ENCODE measurements at regions not wholly inside any gene's neighbourhood (a gene's known extent, or its start where the extent isn't known, plus 50 kb on each side); places are given as distances from the start of the nearest gene placed in this dataset.
"Not testable (repeated sequence)": the region's sequence is repeated elsewhere in the genome, so short reads cannot be mapped to it uniquely, and the experiment has no call there.

DNA sequence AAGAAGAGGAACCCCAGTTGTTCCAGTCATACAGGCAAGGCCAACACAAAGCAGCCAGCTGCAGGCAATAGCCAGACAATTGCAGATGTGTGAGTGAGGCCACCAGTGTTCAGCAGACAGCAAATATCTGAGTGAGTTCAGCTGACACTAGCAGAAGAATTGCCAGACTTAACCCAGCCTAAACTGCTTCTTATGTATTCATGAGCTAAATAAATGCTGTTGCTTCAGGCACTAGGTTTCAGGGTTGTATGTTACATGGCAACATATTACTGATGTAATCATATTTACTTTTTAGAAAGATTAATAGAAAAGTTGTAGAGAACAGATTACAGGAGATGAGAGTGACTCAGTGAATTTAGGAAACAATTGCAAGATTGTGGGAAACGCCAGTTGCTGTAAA, 129.8 kb upstream of the CHODL start:
- ATAC-seq (no peak), DNase-seq (no peak)
- Histone ChIP-seq H3K4me1 (ENCODE audit: low read depth) (no peaks in the 10 kb centered on the region), H3K9me3 (peaks cover 12% of the 10 kb centered on the region), H3K4me3 (no peak overlapping the region), H3K36me3 (ENCODE audit: low read depth) (no peaks in the 10 kb centered on the region)
- TF ChIP-seq, protein P1, sequence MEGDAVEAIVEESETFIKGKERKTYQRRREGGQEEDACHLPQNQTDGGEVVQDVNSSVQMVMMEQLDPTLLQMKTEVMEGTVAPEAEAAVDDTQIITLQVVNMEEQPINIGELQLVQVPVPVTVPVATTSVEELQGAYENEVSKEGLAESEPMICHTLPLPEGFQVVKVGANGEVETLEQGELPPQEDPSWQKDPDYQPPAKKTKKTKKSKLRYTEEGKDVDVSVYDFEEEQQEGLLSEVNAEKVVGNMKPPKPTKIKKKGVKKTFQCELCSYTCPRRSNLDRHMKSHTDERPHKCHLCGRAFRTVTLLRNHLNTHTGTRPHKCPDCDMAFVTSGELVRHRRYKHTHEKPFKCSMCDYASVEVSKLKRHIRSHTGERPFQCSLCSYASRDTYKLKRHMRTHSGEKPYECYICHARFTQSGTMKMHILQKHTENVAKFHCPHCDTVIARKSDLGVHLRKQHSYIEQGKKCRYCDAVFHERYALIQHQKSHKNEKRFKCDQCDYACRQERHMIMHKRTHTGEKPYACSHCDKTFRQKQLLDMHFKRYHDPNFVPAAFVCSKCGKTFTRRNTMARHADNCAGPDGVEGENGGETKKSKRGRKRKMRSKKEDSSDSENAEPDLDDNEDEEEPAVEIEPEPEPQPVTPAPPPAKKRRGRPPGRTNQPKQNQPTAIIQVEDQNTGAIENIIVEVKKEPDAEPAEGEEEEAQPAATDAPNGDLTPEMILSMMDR (IDR thresholded peaks at IDR 0.05) = no peak
- intact Hi-C loops (cut with DNase I, micrococcal nuclease) = no loop called here

DNA sequence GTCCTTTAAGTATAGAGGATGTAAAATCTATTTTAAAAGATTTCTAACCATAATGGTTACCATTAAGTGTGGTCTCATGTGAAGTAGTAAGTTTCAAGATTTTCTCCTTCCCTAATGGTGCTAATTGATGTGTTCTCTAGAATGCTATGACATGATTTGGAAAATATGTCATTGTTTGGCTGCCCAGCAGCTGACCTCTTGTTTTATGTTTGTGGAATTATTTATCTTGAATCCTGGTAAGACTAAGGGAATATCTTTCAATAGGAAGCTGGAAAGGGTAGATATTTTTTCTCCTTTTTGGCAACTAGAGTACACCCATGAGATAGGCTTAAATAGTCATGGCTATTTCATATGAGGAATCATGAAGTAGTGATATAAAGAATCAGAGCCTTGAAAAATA, 139.8 kb upstream of the CHODL start:
- H3K9me3 ChIP-seq = peaks cover 22% of the 10 kb centered on the region
- H3K36me3 ChIP-seq (ENCODE audit: low read depth) = no peaks in the 10 kb centered on the region
- ATAC-seq (no peak), DNase-seq (no peak)
- TF ChIP-seq, protein P1 (IDR thresholded peaks at IDR 0.05) = no peak
- intact Hi-C loops (cut with DNase I, micrococcal nuclease) = no loop called here
- no peak overlapping the region for H3K4me3 ChIP-seq
- H3K4me1 ChIP-seq (ENCODE audit: low read depth) = no peaks in the 10 kb centered on the region

DNA sequence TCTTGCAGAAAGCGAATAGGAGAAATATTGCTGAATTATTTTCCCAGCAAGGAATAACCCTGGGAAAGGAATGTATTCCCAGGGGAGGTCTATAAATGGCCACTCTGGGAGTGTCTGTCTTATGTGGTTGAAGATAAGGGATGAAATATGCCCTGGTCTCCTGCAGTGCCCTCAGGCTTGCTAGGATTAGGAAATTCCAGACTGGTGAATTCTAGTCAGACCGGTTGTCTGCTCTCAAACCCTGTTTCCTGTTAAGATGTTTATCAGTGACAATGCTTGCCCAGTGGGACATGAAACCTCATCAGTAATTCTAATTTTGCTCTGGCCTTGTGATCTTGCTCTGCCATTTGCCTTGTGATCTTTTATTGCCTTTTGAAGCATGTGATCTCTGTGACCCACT, 148.2 kb upstream of the CHODL start:
- H3K36me3 ChIP-seq (ENCODE audit: low read depth); H3K4me3 ChIP-seq; ATAC-seq; H3K4me1 ChIP-seq (ENCODE audit: low read depth); DNase-seq; intact Hi-C loops (cut with DNase I, micrococcal nuclease): not testable (repeated sequence)
- peaks cover 55% of the 10 kb centered on the region for H3K9me3 ChIP-seq

DNA sequence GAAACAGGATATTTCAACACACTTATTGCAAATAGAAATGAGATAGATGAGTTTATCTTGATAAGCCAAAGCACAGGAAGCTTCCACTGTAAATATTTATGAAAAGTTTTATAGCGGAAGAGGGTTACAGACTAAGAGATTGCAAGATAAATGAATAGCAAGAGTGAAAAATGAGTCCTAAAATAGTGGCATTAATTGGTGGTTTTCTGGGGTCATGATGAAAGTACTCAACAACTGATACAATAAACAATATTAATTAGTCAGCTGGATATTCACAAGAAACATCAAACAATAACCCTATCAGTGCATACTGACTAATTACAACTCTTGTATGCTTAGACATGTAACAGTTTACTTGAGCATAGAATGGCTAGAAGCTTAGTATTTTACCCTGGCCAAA, 154.8 kb upstream of the CHODL start:
- intact Hi-C loops (cut with DNase I, micrococcal nuclease) = no loop called here
- no peak for ATAC-seq
- no peaks in the 10 kb centered on the region for H3K36me3 ChIP-seq (ENCODE audit: low read depth)
- peaks cover 54% of the 10 kb centered on the region for H3K9me3 ChIP-seq
- no peaks in the 10 kb centered on the region for H3K4me1 ChIP-seq (ENCODE audit: low read depth)
- TF ChIP-seq, protein P1 (IDR thresholded peaks at IDR 0.05) = no peak
- DNase-seq = no peak
- no peak overlapping the region for H3K4me3 ChIP-seq

DNA sequence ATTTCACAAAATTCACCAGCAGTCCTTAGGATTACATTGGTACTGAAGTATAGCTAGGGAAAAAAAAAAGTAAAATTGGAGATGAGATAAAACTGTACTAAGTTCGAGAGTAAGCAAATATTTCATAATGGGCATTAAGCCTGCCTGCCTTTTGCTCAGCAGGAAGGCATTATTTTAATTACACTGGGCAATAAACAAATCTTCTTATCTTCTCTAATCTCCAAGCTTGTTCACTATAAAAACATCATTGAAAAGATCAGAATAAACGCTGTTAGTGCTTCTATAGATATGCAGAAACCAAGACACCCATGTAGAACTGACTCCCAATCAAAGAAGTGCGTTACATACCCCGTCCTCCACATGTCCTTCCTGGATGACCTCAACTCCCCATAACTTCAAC, 174.2 kb upstream of the CHODL start:
- Histone ChIP-seq H3K36me3 (ENCODE audit: low read depth) (no peaks in the 10 kb centered on the region), H3K4me1 (ENCODE audit: low read depth) (no peaks in the 10 kb centered on the region), H3K9me3 (no peaks in the 10 kb centered on the region), H3K4me3 (no peak overlapping the region)
- no peak for DNase-seq
- no peak for ATAC-seq
- intact Hi-C loops (cut with DNase I, micrococcal nuclease) = no loop called here
- TF ChIP-seq, protein P1 (IDR thresholded peaks at IDR 0.05) = no peak

DNA sequence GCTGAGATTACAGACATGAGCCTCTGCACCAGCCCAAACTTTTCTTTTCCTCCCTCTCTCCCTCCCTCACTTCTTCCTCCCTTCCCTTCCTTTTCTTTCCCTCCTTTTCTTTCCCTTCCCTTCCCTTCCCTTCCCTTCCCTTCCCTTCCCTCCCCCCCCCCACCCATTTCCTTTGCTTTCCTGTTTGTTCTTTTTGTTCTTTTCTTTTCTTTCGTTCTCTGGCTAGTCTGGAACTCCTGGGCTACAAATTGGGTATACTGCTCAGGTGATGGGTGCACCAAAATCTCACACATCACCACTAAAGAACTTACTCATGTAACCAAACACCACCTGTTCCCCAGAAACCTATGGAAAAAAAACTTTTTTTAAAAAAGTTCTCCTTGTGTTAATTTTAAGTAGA, 174.8 kb upstream of the CHODL start:
- no peak for DNase-seq
- no peak for ATAC-seq
- intact Hi-C loops (cut with DNase I, micrococcal nuclease) = no loop called here
- Histone ChIP-seq H3K4me1 (ENCODE audit: low read depth) (no peaks in the 10 kb centered on the region), H3K4me3 (no peak overlapping the region), H3K36me3 (ENCODE audit: low read depth) (no peaks in the 10 kb centered on the region), H3K9me3 (no peaks in the 10 kb centered on the region)
- TF ChIP-seq, protein P1 (IDR thresholded peaks at IDR 0.05) = no peak
